ENCODE measurements at regions not wholly inside any gene's neighbourhood (a gene's known extent, or its start where the extent isn't known, plus 50 kb on each side); places are given as distances from the start of the nearest gene placed in this dataset.
"Not testable (repeated sequence)": the region's sequence is repeated elsewhere in the genome, so short reads cannot be mapped to it uniquely, and the experiment has no call there.

DNA sequence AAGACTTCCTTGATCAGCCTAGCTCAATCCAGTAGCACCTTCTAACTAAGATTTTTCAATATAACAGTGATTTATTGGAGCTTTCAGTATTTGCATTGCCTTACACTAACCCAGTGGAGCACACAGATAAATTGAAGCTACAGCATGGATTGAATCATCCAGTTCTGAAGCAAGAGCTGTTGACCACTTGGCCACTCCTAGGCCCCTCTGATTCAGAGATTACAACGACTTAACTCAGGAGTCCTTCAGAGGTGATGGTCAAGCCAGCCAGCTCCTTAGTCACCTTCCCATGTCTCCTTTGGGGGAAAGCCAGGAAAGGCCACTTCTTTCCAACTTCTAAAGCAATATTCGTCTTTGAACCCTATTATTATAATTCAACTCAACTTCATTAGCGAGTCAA, 151.8 kb downstream of the TENT5C start:
- DNase-seq = no peak

GRCh38 chr1:117758444-117759316, 152.8 kb downstream of the TENT5C start:
- DNase-seq = peak; percentile 62

DNA sequence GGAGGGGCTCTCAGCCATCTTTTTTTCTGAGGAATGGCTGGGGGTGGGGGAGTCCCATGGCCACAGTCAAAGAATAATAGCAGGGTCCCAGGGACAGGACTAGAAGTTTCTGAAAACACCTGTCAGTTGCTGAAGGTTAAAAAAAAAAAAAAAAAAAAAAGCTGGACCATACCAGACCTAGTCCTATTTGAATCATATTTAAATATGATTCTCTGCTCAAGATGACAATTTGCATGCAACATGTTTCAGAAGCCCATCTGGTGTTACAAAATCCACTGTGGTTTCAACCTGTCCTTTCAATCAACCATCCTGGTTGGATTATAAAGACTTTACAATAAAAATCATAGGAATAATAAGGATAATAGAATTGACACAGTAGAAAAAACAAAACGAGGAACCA, 153.7 kb downstream of the TENT5C start:
- DNase-seq = no peak

DNA sequence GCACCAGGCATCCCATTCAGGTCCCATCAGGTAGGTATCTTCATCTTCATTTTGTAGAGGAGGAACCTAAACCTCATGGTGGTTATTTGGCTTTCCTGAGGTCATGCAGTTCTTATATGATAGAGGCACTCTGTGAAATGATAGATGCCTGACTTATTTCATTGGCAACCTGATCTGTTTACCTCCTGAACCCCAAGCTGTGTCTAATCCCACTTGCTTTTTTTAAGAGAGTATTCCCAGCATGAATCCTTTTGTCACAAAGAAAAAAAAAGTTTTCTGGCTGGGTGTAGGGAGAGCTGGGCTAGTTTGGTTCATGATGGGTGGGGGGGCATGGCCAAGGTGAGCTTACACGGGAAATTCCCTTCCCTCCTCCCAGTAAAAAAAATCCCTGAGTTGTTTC, 154.2 kb downstream of the TENT5C start:
- no peak for DNase-seq

DNA sequence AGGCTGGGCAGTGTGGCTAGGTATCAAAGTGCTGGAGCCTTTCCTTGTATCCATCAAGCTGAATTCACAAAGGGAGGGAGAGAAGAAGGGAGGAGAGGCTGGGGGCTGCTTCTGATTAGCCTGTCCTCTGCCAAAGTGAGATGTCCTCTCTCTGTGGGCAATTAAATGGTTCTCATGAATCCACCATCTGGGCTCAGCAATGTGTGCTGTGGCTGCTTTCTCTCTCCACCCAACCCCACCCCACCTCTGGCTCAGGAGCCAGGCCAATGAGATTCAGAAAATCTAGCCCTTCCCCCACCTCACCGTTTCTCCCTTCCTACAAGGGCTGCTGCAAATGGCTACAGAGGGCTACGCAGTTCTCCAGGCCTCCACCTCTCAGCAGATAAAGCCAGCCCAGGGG, 154.6 kb downstream of the TENT5C start:
- no peak for DNase-seq

DNA sequence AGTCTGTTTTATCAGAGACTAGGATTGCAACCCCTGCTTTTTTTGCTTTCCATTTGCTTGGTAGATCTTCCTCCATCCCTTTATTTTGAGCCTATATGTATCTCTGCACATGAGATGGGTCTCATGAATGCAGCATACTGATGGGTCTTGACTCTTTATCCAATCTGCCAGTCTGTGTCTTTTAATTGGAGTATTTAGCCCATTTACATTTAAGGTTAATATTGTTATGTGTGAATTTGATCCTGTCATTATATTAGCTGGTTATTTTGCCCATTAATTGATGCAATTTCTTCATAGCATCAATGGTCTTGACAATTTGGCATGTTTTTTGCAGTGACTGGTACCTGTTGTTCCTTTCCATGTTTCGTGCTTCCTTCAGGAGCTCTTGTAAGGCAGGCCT, 161.7 kb downstream of the GDAP2 start:
- DNase-seq = not testable (repeated sequence)

DNA sequence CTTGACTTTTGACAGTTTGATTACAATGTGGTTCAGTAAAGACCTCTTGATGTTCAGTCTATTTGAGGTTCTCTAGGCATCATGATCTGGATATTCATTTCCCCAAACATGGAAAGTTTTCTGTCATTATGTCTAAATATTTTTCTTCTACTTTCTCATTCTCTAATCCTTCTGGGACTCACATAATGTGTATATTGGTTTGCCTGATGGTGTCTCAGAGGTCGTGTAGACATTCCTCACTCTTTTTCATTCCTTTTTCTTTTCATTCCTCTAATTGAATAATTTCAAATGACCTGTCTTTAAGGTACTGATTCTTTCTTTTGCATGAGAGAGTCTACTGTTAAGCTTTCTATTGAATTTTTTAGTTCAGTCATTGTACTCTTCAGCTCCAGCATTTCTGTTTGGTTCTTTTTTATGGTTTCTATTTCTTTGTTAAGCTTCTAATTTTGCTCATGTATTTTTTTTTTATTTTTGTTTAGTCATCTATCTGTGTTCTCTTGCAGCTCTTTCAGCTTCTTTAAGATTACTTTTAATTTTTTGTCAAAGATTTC, 158.4 kb downstream of the GDAP2 start:
- DNase-seq = no peak

- DNase-seq = no peak
Observed at GRCh38 chr1:117779364-117779763, 150.1 kb downstream of the GDAP2 start.

DNA sequence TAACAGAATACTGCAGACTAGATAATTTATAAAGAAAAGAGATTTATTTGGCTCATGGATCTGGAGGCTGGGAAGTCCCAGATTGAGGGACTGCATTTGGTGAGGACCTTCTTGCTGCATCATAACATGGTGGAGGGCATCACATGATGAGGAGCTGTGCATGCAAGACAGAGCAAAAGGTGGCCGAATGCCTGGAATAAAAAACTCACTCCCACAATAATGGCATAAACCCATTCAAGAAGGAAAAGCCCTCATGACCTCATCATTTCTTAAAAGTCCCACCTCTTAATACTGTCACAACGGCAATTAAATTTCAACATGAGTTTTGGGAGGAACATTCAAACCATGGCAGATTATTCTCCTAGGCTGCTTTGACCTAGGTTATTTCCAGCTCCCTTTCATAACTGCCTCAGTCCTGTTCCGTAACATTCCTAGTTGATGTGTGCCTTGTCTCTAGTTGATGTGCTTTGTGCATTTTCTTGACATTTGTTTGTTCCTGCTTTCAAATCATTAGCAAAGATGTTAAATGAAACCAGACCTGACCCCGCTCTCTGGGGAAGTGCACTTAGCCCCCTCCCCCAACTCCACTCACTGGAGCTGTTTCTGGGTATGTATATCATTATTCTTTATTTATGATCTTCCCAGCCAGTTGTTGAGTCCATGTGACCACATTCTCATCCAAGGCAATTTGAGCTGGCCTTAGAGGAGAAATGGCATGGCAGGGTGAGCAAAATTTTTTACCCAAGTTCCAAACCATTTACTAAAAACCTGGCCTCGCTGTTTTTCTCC, 148.5 kb downstream of the GDAP2 start:
- DNase-seq = no peak

DNA sequence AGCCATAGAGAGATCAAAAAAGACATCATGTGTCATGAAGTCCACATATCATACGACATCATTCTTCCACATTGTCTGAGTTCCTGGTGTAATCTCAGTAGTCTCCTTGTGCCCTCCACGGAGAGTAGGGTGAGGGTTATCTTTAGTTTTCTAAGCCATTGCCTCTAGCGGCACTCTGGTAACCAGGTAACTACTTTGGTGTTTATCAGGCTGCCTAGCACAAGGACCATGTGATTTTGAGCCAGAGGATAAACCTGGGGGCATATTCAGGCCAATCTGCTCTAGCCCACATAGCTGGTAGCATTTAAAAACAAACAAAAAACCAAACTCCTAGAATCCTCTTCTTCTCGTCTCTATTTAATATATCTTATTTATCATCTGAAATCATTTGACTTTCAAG, 147.4 kb downstream of the GDAP2 start:
- DNase-seq = no peak

DNA sequence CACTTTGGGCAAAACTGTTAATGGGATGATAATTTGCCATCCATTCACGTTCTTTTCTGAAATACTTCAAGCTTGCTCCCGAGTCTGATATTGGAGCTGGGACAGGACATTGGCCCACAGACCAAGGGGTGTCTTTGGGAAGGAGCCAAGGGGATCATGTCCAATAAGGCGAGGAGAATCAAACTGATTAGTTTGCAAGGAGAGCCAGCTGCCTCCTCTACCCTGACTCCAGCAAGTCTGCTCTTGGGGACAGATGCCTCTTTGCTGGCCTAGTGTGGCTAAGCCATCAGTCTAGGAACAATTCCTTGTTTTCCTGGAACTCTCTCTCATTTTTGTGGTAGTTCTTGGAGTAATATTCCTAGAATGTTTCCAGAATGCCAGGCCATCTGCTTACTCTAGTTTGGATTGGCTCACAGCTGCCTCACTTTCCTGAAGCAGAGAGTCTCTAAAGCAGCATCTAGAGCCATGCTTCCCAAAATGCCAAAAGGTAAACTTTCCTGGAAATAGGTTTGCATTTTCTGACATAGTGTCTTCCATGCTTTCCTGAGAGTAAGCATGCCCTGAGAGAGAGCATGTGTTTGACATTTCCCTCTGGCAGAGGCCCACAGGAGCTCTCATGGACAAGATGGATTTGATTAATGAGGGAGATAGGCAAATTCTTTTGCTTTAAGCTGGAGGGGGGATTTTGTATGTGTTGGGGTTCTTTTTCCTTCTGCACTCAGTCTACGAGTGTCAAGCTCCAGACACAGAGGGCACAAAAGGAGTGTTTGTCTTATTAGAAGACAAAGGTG, 145.6 kb downstream of the GDAP2 start:
- no peak for DNase-seq

DNA sequence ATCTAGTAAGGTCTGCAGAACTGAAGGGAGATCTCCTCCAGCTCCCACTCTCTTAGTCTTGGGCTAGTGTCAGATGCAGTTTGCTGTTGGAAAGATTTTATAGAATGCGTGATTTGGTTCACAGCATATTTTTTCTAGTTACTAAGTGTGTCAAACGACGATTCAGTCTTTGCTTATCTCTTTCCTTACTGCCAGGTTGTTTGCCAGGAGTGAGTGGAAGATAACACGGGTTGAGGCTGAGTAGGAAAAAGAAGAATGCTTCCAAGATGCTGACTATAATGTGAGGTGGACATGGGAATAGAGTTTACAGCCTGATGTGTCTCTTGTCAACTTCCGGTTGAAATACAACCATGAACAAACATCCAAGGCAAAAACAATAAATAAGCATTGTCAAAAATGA, 141.4 kb downstream of the GDAP2 start:
- no peak for DNase-seq

- no peak for DNase-seq
Observed at GRCh38 chr1:117793413-117793812, 136.0 kb downstream of the GDAP2 start.

- DNase-seq = no peak
Observed at GRCh38 chr1:117794073-117794472, 135.3 kb downstream of the GDAP2 start.

DNA sequence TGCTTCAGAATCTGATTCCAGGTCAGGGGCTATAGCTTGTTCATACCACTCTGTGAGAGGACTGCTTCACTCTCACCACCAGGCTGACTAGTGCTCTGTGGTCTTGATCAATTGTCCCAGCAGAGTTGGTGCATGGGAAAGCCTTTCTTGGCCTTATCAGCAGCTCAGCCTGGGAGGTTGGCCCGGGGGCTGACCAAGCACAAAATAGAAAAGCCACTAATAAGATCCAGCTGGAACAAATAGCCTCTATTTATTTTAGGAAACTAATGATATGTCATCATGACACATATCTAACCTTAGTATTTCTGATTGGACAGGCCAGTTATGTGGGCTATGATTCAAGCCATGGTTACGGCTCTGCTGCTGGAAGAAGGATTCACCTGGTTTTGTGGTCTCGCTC, 134.2 kb downstream of the GDAP2 start:
- no peak for DNase-seq

- no peak for DNase-seq
Observed at GRCh38 chr1:117795792-117796191, 133.6 kb downstream of the GDAP2 start.

GRCh38 chr1:117796226-117796625, 133.2 kb downstream of the GDAP2 start:
- DNase-seq = no peak

DNA sequence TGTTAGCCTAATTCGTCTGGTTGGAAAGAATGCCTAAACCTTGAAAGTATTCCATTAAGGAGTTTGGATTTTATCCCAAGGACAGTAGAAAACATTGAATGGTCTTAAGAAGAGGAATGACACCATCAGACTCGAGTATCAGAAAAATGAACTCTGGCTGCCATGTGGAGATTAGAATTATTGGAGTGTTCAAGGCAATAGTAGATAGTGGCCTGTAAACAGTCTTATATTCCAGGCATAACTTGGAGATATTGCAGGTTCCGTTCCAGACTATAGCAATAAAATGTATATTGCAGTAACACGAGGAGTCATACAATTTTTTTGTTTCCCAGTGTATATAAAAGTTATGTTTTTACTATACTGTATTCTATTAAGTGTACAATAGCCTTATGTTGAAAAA, 130.9 kb downstream of the GDAP2 start:
- no peak for DNase-seq

GRCh38 chr1:117802531-117803257, 126.7 kb downstream of the GDAP2 start:
- no peak for DNase-seq

GRCh38 chr1:117803318-117803717, 126.1 kb downstream of the GDAP2 start:
- DNase-seq = no peak

DNA sequence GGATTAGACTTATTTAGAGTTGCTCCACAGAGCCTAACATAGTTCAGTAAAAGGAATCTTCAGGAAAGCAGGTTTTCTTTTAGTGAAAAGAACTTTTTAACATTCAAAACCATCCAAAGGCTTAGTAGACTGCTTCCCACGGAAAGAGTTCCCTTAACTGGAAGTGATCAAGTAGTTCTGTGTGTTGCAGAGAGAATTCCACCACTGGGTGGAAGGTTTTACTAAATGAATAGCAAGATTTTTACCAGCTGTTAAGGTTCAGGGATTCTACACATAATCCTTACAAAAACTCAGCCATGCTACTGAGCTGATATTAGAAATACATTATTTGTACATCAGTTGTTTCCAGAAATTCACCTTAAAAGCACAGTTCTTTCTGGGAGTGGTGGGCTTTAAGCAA, 119.7 kb downstream of the GDAP2 start:
- no peak for DNase-seq

GRCh38 chr1:117810553-117810952, 118.9 kb downstream of the GDAP2 start:
- no peak for DNase-seq

All from activated T-cell treated with anti-CD3 and anti-CD28 coated beads for 4 hours (primary cell).